GM23338 (cell line): ENCODE measurements at regions not wholly inside any gene's neighbourhood (a gene's known extent, or its start where the extent isn't known, plus 50 kb on each side); places are given as distances from the start of the nearest gene placed in this dataset.
A peak's percentile ranks its signal among the peaks of the same experiment; 100 is the strongest.

Source experiments
- ATAC-seq: fragments of 200-7000 bp; cut with Tn5 transposase; 3 replicates; pipeline ENCODE4 v1.9.1; 2020
- DNase-seq: peaks from one replicate; pipeline ENCODE4 v3.0.0-alpha.2; 2015; ENCODE audit warnings: low spot score
- H2AFZ ChIP-seq: fragments of 200-600 bp; sonication (generic); 2 replicates; pipeline ENCODE4 v1.8.0; 2016; ENCODE audit warnings: antibody characterized with exemption, mild to moderate bottlenecking, moderate library complexity
- H3F3A ChIP-seq: fragments of 200-600 bp; sonication (generic); replicated peaks from 2 replicates; pipeline ENCODE4 v1.8.0; 2017; ENCODE audit warnings: antibody characterized with exemption, mixed run types, low read depth
- H3K27ac ChIP-seq: fragments of 200-600 bp; sonication (generic); 2 replicates; pipeline ENCODE4 v1.6.1; 2016; ENCODE audit warnings: low read depth
- H3K27me3 ChIP-seq: fragments of 200-600 bp; sonication (generic); 2 replicates; pipeline ENCODE4 v1.8.0; 2016; ENCODE audit warnings: mild to moderate bottlenecking, mixed run types, moderate library complexity; ENCODE audit not compliant: insufficient read depth
- H3K36me3 ChIP-seq: fragments of 200-600 bp; sonication (generic); 2 replicates; pipeline ENCODE4 v1.8.0; 2016; ENCODE audit warnings: mild to moderate bottlenecking; ENCODE audit not compliant: insufficient read depth
- H3K4me1 ChIP-seq: fragments of 200-600 bp; sonication (generic); 2 replicates; pipeline ENCODE4 v1.8.0; 2016; ENCODE audit warnings: mild to moderate bottlenecking, moderate library complexity; ENCODE audit not compliant: insufficient read depth
- H3K4me2 ChIP-seq: fragments of 200-600 bp; sonication (generic); 2 replicates; pipeline ENCODE4 v1.7.1; 2017; ENCODE audit warnings: mixed run types
- H3K4me3 ChIP-seq: fragments of 200-600 bp; sonication (generic); 2 replicates; pipeline ENCODE4 v1.6.1; 2016; ENCODE audit warnings: mixed run types
- H3K79me2 ChIP-seq: fragments of 200-600 bp; sonication (generic); replicated peaks from 2 replicates; pipeline ENCODE4 v1.8.0; 2017; ENCODE audit warnings: mild to moderate bottlenecking; ENCODE audit not compliant: insufficient read depth
- H3K9me2 ChIP-seq: fragments of 200-600 bp; sonication (generic); 2 replicates; pipeline ENCODE4 v1.8.0; 2017; ENCODE audit not compliant: insufficient read depth
- H4K20me1 ChIP-seq: fragments of 200-600 bp; sonication (generic); replicated peaks from 2 replicates; pipeline ENCODE4 v1.8.0; 2017; ENCODE audit warnings: mild to moderate bottlenecking; ENCODE audit not compliant: insufficient read depth
- H3K27ac Mint-ChIP-seq: 2 replicates; pipeline ENCODE4 v1.8.0; 2020; ENCODE audit warnings: inconsistent platforms, mild to moderate bottlenecking, moderate library complexity, mixed read lengths
- H3K27me3 Mint-ChIP-seq: 3 replicates; pipeline ENCODE4 v1.8.0; 2022; ENCODE audit warnings: low read depth, mild to moderate bottlenecking, moderate library complexity, mixed read lengths, inconsistent platforms; ENCODE audit not compliant: insufficient read depth, poor library complexity
- H3K36me3 Mint-ChIP-seq: 3 replicates; pipeline ENCODE4 v1.8.0; 2021; ENCODE audit warnings: low read depth, mild to moderate bottlenecking, inconsistent platforms, moderate library complexity, mixed read lengths
- H3K4me1 Mint-ChIP-seq: 3 replicates; pipeline ENCODE4 v1.8.0; 2020; ENCODE audit warnings: mild to moderate bottlenecking, inconsistent platforms, mixed read lengths
- H3K4me3 Mint-ChIP-seq: 3 replicates; pipeline ENCODE4 v1.8.0; 2021; ENCODE audit warnings: moderate library complexity, mild to moderate bottlenecking, inconsistent platforms, mixed read lengths
- H3K9me3 Mint-ChIP-seq: 3 replicates; pipeline ENCODE4 v1.8.0; 2020; ENCODE audit warnings: moderate library complexity, mild to moderate bottlenecking, inconsistent platforms, mixed read lengths
- CREB1 ChIP-seq: fragments of 250-450 bp; sonication (Bioruptor Pico); IDR thresholded peaks from 2 replicates; pipeline ENCODE4 v1.5.0; 2020; ENCODE audit warnings: low read depth, mild to moderate bottlenecking, moderate library complexity
- CTCF ChIP-seq, 2 experiments: fragments of 200-600 bp in 1 of 2; sonication (generic) in 1 of 2; conservative IDR thresholded peaks; 2 replicates each; pipeline versions ENCODE4 v1.5.1 to v1.6.1; 2016 to 2017; ENCODE audit warnings: antibody characterized with exemption in 2 of 2, low read depth in 2 of 2, mild to moderate bottlenecking in 2 of 2, moderate library complexity in 1 of 2
- ETS1 ChIP-seq: IDR thresholded peaks from 2 replicates; pipeline ENCODE4 v1.6.1; 2016; ENCODE audit warnings: antibody characterized with exemption
- EZH2 ChIP-seq: fragments of 200-600 bp; sonication (generic); IDR thresholded peaks from one replicate; pipeline ENCODE4 v1.8.0; 2017; ENCODE audit warnings: antibody characterized with exemption, mild to moderate bottlenecking, low read depth; ENCODE audit not compliant: unreplicated experiment
- EZH2phosphoT487 ChIP-seq: fragments of 200-600 bp; sonication (generic); IDR thresholded peaks from one replicate; pipeline ENCODE4 v1.8.1; 2018; ENCODE audit warnings: antibody characterized with exemption; ENCODE audit not compliant: unreplicated experiment
- JUNB ChIP-seq: IDR thresholded peaks from one replicate; pipeline ENCODE4 v1.6.1; 2016; ENCODE audit warnings: antibody characterized with exemption; ENCODE audit not compliant: unreplicated experiment
- NANOG ChIP-seq: IDR thresholded peaks from 2 replicates; pipeline ENCODE4 v1.6.1; 2016; ENCODE audit warnings: antibody characterized with exemption, borderline replicate concordance
- POLR2AphosphoS5 ChIP-seq: IDR thresholded peaks from 2 replicates; pipeline ENCODE4 v1.6.1; 2016; ENCODE audit warnings: antibody characterized with exemption, low read depth
- REST ChIP-seq: IDR thresholded peaks from one replicate; pipeline ENCODE4 v1.6.1; 2018; ENCODE audit warnings: antibody characterized with exemption; ENCODE audit not compliant: unreplicated experiment
- STAT1 ChIP-seq: IDR thresholded peaks from one replicate; pipeline ENCODE4 v1.6.1; 2016; ENCODE audit warnings: antibody characterized with exemption; ENCODE audit not compliant: unreplicated experiment
- ZNF114 ChIP-seq: fragments of 250-450 bp; sonication (Bioruptor Pico); IDR thresholded peaks from 2 replicates; pipeline ENCODE4 v1.5.0; 2020; ENCODE audit warnings: mild to moderate bottlenecking, moderate library complexity
- ZNF331 ChIP-seq: fragments of 250-450 bp; sonication (Bioruptor Pico); IDR thresholded peaks from 2 replicates; pipeline ENCODE4 v1.5.0; 2020; ENCODE audit warnings: low read depth, mild to moderate bottlenecking, moderate library complexity
- ZNF462 ChIP-seq: fragments of 250-450 bp; sonication (Bioruptor Pico); IDR thresholded peaks from 2 replicates; pipeline ENCODE4 v1.5.0; 2020; ENCODE audit warnings: mild to moderate bottlenecking, moderate library complexity

GRCh38 chr7:9718071-9718661, 1255.5 kb upstream of the PHF14 start:
- Histone ChIP-seq H3K4me2 (no peak overlapping the region), H3K4me3 (no peak overlapping the region), H3K4me1 (no peaks in the 10 kb centered on the region), H3K9me2 (no peaks in the 10 kb centered on the region), H3K36me3 (no peaks in the 10 kb centered on the region), H3F3A (no peaks in the 10 kb centered on the region), H3K27me3 (no peaks in the 10 kb centered on the region), H4K20me1 (no peaks in the 10 kb centered on the region), H3K79me2 (no peaks in the 10 kb centered on the region), H3K27ac (no peak overlapping the region), H2AFZ (peak overlapping the region; percentile 25; the same call in 1 of the 2 replicates)
- no peaks in the 10 kb centered on the region; the same call in 2 of the 3 replicates for H3K4me1 Mint-ChIP-seq
- no peak overlapping the region; the same call in 1 of the 2 replicates for H3K27ac Mint-ChIP-seq
- no peaks in the 10 kb centered on the region for H3K36me3 Mint-ChIP-seq
- H3K4me3 Mint-ChIP-seq, result no peak overlapping the region
- DNase-seq (no peak), ATAC-seq (no peak)
- no peaks in the 10 kb centered on the region for H3K27me3 Mint-ChIP-seq
- TF ChIP-seq ZNF331 (CRISPR knock-in tag) (no peak), ETS1 (no peak), EZH2 (no peak), EZH2phosphoT487 (no peak), ZNF462 (CRISPR knock-in tag) (no peak), NANOG (no peak), JUNB (no peak), STAT1 (no peak), CREB1 (CRISPR knock-in tag) (no peak), CTCF (conservative IDR thresholded peaks at IDR 0.05; ENCODE audit: low read depth in 2 of 2) (no peak), POLR2AphosphoS5 (no peak), REST (no peak), ZNF114 (no peak)
- no peaks in the 10 kb centered on the region for H3K9me3 Mint-ChIP-seq
